Stimulated activated effector memory CD8-positive, alpha-beta T cell treated with anti-CD3 and anti-CD28 coated beads, Interleukin-12 subunit alpha, Interleukin-12 subunit beta, amount 100 ng/mL, for 72 hours (primary cell): ENCODE measurements at regions not wholly inside any gene's neighbourhood (a gene's known extent, or its start where the extent isn't known, plus 50 kb on each side); places are given as distances from the start of the nearest gene placed in this dataset.
"Not testable (repeated sequence)": the region's sequence is repeated elsewhere in the genome, so short reads cannot be mapped to it uniquely, and the experiment has no call there.

Experiments
- ATAC-seq: fragments of 150-1000 bp; cut with Tn5 transposase; 2 replicates; pipeline ENCODE4 v1.10.0; 2021
- DNase-seq, 2 donors: peaks; one replicate each; pipeline ENCODE4 v3.0.0; 2021 to 2022; ENCODE audit warnings: low spot score in 2 of 2
- H3K27ac Mint-ChIP-seq: one replicate; pipeline ENCODE4 v1.8.0; 2022; ENCODE audit warnings: mild to moderate bottlenecking, mixed read lengths
- H3K36me3 Mint-ChIP-seq: one replicate; pipeline ENCODE4 v1.8.0; 2022; ENCODE audit warnings: mild to moderate bottlenecking, mixed read lengths
- H3K4me1 Mint-ChIP-seq: one replicate; pipeline ENCODE4 v1.8.0; 2022; ENCODE audit warnings: mixed read lengths
- H3K4me3 Mint-ChIP-seq: one replicate; pipeline ENCODE4 v1.8.0; 2022; ENCODE audit warnings: mild to moderate bottlenecking, mixed read lengths
- H3K9me3 Mint-ChIP-seq: one replicate; pipeline ENCODE4 v1.8.0; 2022; ENCODE audit warnings: mixed read lengths

- ATAC-seq (no peak), DNase-seq (no peak)
- Mint-ChIP-seq H3K4me1 (no peaks in the 10 kb centered on the region), H3K27ac (no peak overlapping the region), H3K36me3 (no peaks in the 10 kb centered on the region), H3K4me3 (no peak overlapping the region), H3K9me3 (peaks cover 21% of the 10 kb centered on the region)
These were observed 2104.9 kb downstream of the PCDH9 start for GRCh38 chr13:65125236-65125635.

- Mint-ChIP-seq H3K9me3 (peaks cover 18% of the 10 kb centered on the region), H3K4me1 (no peaks in the 10 kb centered on the region), H3K36me3 (no peaks in the 10 kb centered on the region), H3K4me3 (no peak overlapping the region), H3K27ac (no peak overlapping the region)
- DNase-seq (no peak), ATAC-seq (no peak)
These were observed 2117.6 kb downstream of the PCDH9 start for GRCh38 chr13:65112531-65112941.

GRCh38 chr13:65112123-65112522, 2118.0 kb downstream of the PCDH9 start:
- Mint-ChIP-seq H3K36me3 (no peaks in the 10 kb centered on the region), H3K4me1 (no peaks in the 10 kb centered on the region), H3K27ac (no peak overlapping the region), H3K9me3 (peaks cover 19% of the 10 kb centered on the region), H3K4me3 (no peak overlapping the region)
- ATAC-seq (no peak), DNase-seq (no peak)

GRCh38 chr13:65111223-65111622, 2118.9 kb downstream of the PCDH9 start:
- Mint-ChIP-seq H3K36me3 (no peaks in the 10 kb centered on the region), H3K4me3 (no peak overlapping the region), H3K9me3 (peaks cover 27% of the 10 kb centered on the region), H3K4me1 (no peaks in the 10 kb centered on the region), H3K27ac (no peak overlapping the region)
- DNase-seq (no peak), ATAC-seq (no peak)

DNA sequence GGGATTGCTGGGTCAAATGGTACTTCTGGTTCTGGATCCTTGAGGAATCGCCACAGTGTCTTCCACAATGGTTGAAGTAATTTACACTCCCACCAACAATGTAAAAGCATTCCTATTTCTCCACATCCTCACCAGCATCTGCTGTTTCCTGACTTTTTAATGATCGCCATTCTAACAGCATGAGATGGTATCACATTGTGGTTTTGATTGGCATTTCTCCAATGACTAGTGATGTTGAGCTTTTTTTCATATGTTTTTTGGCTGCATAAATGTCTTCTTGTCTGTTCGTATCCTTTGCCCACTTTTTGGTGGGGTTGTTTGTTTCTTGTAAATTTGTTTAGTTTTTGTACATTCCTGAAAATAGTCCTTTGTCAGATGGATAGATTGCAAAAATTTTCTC, 2125.7 kb downstream of the PCDH9 start:
- not testable (repeated sequence) for ATAC-seq, H3K27ac Mint-ChIP-seq, H3K4me3 Mint-ChIP-seq, H3K4me1 Mint-ChIP-seq, DNase-seq, H3K36me3 Mint-ChIP-seq
- peaks cover 28% of the 10 kb centered on the region for H3K9me3 Mint-ChIP-seq

DNA sequence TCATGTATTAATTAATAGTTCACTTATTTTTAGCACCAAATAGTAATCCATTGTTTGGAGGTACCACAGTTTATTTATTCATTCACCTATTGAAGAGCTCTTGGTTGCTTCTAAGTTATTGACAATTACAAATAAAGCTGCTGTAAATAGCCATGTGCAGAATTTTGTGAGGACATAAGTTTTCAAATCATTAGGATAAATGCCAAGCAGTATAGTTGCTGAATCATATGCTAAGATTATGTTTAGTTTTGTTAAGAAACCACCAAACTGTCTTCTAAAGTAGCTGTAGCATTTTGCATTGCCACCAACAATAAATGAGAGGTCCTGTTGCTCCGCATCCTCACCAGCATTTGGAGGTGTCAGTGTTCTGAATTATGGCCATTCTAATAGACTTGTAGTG, 2126.8 kb downstream of the PCDH9 start:
- Mint-ChIP-seq H3K4me3 (no peak overlapping the region), H3K9me3 (peaks cover 22% of the 10 kb centered on the region), H3K4me1 (no peaks in the 10 kb centered on the region), H3K27ac (no peak overlapping the region), H3K36me3 (no peaks in the 10 kb centered on the region)
- no peak for ATAC-seq
- DNase-seq: no peak

GRCh38 chr13:65095161-65096082, 2134.7 kb downstream of the PCDH9 start:
- DNase-seq: no peak
- ATAC-seq: no peak
- H3K27ac Mint-ChIP-seq: no peak overlapping the region
- H3K9me3 Mint-ChIP-seq: peaks cover 10% of the 10 kb centered on the region
- no peaks in the 10 kb centered on the region for H3K36me3 Mint-ChIP-seq
- no peak overlapping the region for H3K4me3 Mint-ChIP-seq
- no peaks in the 10 kb centered on the region for H3K4me1 Mint-ChIP-seq

DNA sequence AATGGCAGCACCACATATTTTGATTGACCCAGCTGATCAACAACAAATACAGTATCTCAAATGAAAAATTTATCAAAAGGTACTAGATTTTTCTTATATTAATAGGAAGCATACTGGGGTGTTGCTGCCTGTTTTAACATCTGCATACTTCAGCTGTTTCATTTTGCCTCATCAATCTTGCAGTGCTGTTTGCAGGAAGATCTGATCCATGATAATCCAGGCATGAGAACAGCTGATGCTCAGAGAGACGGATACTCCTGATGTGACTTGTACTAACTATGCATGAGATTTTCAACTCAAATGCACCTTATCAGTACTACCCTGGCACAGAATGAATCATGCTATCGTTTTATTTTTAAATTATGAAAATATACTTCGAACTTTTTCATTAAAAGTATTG, 2136.8 kb downstream of the PCDH9 start:
- Mint-ChIP-seq H3K36me3 (no peaks in the 10 kb centered on the region), H3K4me3 (no peak overlapping the region), H3K9me3 (peaks cover 10% of the 10 kb centered on the region), H3K27ac (no peak overlapping the region), H3K4me1 (no peaks in the 10 kb centered on the region)
- ATAC-seq (no peak), DNase-seq (no peak)

- ATAC-seq: no peak
- Mint-ChIP-seq H3K27ac (no peak overlapping the region), H3K4me3 (no peak overlapping the region), H3K4me1 (no peaks in the 10 kb centered on the region), H3K9me3 (peaks cover 10% of the 10 kb centered on the region), H3K36me3 (no peaks in the 10 kb centered on the region)
- no peak for DNase-seq
These were observed 2139.1 kb downstream of the PCDH9 start for GRCh38 chr13:65091031-65091430.

- ATAC-seq (no peak), DNase-seq (no peak)
- no peak overlapping the region for H3K4me3 Mint-ChIP-seq
- H3K9me3 Mint-ChIP-seq: peaks cover 10% of the 10 kb centered on the region
- no peak overlapping the region for H3K27ac Mint-ChIP-seq
- no peaks in the 10 kb centered on the region for H3K36me3 Mint-ChIP-seq
- no peaks in the 10 kb centered on the region for H3K4me1 Mint-ChIP-seq
These were observed 2139.9 kb downstream of the PCDH9 start for GRCh38 chr13:65090186-65090585.

DNA sequence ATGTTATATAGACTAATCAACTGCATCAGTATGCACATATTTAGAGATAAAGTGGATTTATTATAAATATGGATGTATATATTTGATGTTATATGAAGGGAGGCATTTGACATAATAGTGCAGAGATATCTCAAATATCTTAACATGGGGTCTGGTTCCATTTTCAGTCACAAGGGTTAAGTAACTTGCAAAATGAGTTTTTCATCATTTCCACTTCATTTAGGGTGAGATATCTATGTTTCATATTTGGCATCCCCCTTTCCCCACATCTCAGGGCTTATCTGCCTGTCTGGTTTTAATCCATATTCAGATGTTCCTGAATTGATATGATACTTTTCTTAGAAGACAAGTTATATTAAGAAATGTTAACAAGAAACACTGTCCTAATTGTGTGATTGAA, 2141.2 kb downstream of the PCDH9 start:
- Mint-ChIP-seq H3K4me1 (no peaks in the 10 kb centered on the region), H3K36me3 (no peaks in the 10 kb centered on the region), H3K9me3 (peaks cover 10% of the 10 kb centered on the region), H3K4me3 (no peak overlapping the region), H3K27ac (no peak overlapping the region)
- DNase-seq: no peak
- no peak for ATAC-seq

- Mint-ChIP-seq H3K4me3 (no peak overlapping the region), H3K9me3 (peaks cover 17% of the 10 kb centered on the region), H3K4me1 (no peaks in the 10 kb centered on the region), H3K27ac (no peak overlapping the region), H3K36me3 (no peaks in the 10 kb centered on the region)
- DNase-seq (no peak), ATAC-seq (no peak)
These were observed 2144.2 kb downstream of the PCDH9 start for GRCh38 chr13:65085977-65086376.

- no peak for ATAC-seq
- H3K4me3 Mint-ChIP-seq: no peak overlapping the region
- DNase-seq: no peak
- peaks cover 16% of the 10 kb centered on the region for H3K9me3 Mint-ChIP-seq
- H3K36me3 Mint-ChIP-seq: no peaks in the 10 kb centered on the region
- no peaks in the 10 kb centered on the region for H3K4me1 Mint-ChIP-seq
- no peak overlapping the region for H3K27ac Mint-ChIP-seq
These were observed 2155.9 kb downstream of the PCDH9 start for GRCh38 chr13:65074248-65074647.

DNA sequence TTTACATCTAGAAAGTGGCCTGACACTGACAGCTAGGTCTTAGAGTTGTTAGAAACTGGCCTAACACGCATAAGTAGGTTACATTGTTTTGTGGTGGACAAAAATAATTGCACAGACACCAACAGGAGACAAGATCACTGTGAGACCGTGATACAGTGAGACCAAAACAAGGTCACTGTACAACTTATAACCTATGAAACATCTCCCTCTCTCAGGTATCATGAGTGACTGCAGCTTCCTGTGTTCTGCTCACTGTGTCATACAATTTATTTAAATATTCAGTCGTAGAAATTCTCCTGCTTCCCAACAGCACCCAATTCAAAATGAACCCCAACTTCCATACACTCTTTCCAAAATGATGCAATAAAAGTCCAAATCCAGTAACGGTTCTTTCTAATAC, 2165.2 kb downstream of the PCDH9 start:
- no peak for ATAC-seq
- H3K36me3 Mint-ChIP-seq: no peaks in the 10 kb centered on the region
- no peaks in the 10 kb centered on the region for H3K4me1 Mint-ChIP-seq
- no peak overlapping the region for H3K4me3 Mint-ChIP-seq
- peaks cover 21% of the 10 kb centered on the region for H3K9me3 Mint-ChIP-seq
- no peak overlapping the region for H3K27ac Mint-ChIP-seq
- no peak for DNase-seq

DNA sequence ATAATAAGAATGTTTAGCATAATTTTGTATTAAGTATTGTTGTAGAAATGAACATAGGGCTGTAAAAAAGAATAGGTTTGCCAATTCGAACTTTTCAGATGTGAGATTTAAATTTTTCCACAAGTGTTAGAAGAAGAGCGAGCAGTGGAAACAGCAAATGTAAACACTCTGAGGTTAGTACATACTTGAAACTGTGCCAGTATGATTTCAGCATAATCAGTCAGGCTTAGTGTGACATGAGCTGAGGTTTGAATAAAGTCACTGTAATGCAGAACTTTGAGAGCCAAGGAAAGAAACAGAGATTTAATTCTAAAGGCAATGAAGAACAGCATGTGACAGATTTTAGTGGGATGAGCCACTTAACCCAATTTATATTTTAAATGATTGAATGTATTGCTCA, 2166.4 kb downstream of the PCDH9 start:
- Mint-ChIP-seq H3K4me3 (no peak overlapping the region), H3K27ac (no peak overlapping the region), H3K36me3 (no peaks in the 10 kb centered on the region), H3K9me3 (peaks cover 21% of the 10 kb centered on the region), H3K4me1 (no peaks in the 10 kb centered on the region)
- ATAC-seq (no peak), DNase-seq (no peak)

GRCh38 chr13:65057986-65058385, 2172.2 kb downstream of the PCDH9 start:
- H3K27ac Mint-ChIP-seq: no peak overlapping the region
- no peaks in the 10 kb centered on the region for H3K36me3 Mint-ChIP-seq
- no peaks in the 10 kb centered on the region for H3K4me1 Mint-ChIP-seq
- H3K4me3 Mint-ChIP-seq: no peak overlapping the region
- H3K9me3 Mint-ChIP-seq: peaks cover 10% of the 10 kb centered on the region
- DNase-seq: no peak
- no peak for ATAC-seq
